ENCODE measurements at regions not wholly inside any gene's neighbourhood (a gene's known extent, or its start where the extent isn't known, plus 50 kb on each side); places are given as distances from the start of the nearest gene placed in this dataset.

- Histone ChIP-seq H4K20me1 (ENCODE audit: insufficient read depth, low read length) (no peaks in the 10 kb centered on the region), H3K79me2 (ENCODE audit: low read length) (no peaks in the 10 kb centered on the region), H3K4me3 (ENCODE audit: low read length) (no peak overlapping the region), H3K4me1 (ENCODE audit: low read length) (no peaks in the 10 kb centered on the region), H3K27ac (ENCODE audit: low read length) (no peak overlapping the region), H3K36me3 (replicated peaks; ENCODE audit: insufficient read depth, low read length) (no peaks in the 10 kb centered on the region), H2AFZ (ENCODE audit: low read length) (no peak overlapping the region), H3K4me2 (ENCODE audit: low read depth, low read length) (no peak overlapping the region), H3K9me2 (replicated peaks; ENCODE audit: insufficient read depth, low read length) (no peaks in the 10 kb centered on the region), H3K9ac (ENCODE audit: low read length) (no peak overlapping the region), H3K9me3 (replicated peaks; ENCODE audit: insufficient read depth, low read length) (no peaks in the 10 kb centered on the region), H3F3A (ENCODE audit: insufficient read depth, low read length) (no peaks in the 10 kb centered on the region), H3K27me3 (replicated peaks; ENCODE audit: insufficient read depth, low read length) (no peaks in the 10 kb centered on the region)
- TF ChIP-seq EZH2 (optimal IDR thresholded peaks at IDR 0.05; ENCODE audit: low read depth, low read length) = no peak
- TF ChIP-seq, protein P1, sequence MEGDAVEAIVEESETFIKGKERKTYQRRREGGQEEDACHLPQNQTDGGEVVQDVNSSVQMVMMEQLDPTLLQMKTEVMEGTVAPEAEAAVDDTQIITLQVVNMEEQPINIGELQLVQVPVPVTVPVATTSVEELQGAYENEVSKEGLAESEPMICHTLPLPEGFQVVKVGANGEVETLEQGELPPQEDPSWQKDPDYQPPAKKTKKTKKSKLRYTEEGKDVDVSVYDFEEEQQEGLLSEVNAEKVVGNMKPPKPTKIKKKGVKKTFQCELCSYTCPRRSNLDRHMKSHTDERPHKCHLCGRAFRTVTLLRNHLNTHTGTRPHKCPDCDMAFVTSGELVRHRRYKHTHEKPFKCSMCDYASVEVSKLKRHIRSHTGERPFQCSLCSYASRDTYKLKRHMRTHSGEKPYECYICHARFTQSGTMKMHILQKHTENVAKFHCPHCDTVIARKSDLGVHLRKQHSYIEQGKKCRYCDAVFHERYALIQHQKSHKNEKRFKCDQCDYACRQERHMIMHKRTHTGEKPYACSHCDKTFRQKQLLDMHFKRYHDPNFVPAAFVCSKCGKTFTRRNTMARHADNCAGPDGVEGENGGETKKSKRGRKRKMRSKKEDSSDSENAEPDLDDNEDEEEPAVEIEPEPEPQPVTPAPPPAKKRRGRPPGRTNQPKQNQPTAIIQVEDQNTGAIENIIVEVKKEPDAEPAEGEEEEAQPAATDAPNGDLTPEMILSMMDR (IDR thresholded peaks at IDR 0.05; ENCODE audit: low read length) = no peak
- TF ChIP-seq EZH2phosphoT487 (IDR thresholded peaks at IDR 0.05; ENCODE audit: low read length) = no peak
- no peak for DNase-seq
Observed at GRCh38 chr2:19749507-19749836, 152.3 kb downstream of the TTC32 start.

GRCh38 chr2:19748711-19749506, 152.9 kb downstream of the TTC32 start:
- Histone ChIP-seq H3K4me1 (ENCODE audit: low read length) (no peaks in the 10 kb centered on the region), H3K9me2 (replicated peaks; ENCODE audit: insufficient read depth, low read length) (no peaks in the 10 kb centered on the region), H3K79me2 (ENCODE audit: low read length) (no peaks in the 10 kb centered on the region), H3K27me3 (replicated peaks; ENCODE audit: insufficient read depth, low read length) (no peaks in the 10 kb centered on the region), H3K27ac (ENCODE audit: low read length) (no peak overlapping the region), H3K9ac (ENCODE audit: low read length) (no peak overlapping the region), H3F3A (ENCODE audit: insufficient read depth, low read length) (no peaks in the 10 kb centered on the region), H3K36me3 (replicated peaks; ENCODE audit: insufficient read depth, low read length) (no peaks in the 10 kb centered on the region), H3K4me3 (ENCODE audit: low read length) (no peak overlapping the region), H2AFZ (ENCODE audit: low read length) (no peak overlapping the region), H4K20me1 (ENCODE audit: insufficient read depth, low read length) (no peaks in the 10 kb centered on the region), H3K9me3 (replicated peaks; ENCODE audit: insufficient read depth, low read length) (no peaks in the 10 kb centered on the region), H3K4me2 (ENCODE audit: low read depth, low read length) (no peak overlapping the region)
- TF ChIP-seq, protein P1 (IDR thresholded peaks at IDR 0.05; ENCODE audit: low read length) = no peak
- TF ChIP-seq EZH2 (optimal IDR thresholded peaks at IDR 0.05; ENCODE audit: low read depth, low read length) (no peak), EZH2phosphoT487 (IDR thresholded peaks at IDR 0.05; ENCODE audit: low read length) (no peak)
- no peak for DNase-seq

DNA sequence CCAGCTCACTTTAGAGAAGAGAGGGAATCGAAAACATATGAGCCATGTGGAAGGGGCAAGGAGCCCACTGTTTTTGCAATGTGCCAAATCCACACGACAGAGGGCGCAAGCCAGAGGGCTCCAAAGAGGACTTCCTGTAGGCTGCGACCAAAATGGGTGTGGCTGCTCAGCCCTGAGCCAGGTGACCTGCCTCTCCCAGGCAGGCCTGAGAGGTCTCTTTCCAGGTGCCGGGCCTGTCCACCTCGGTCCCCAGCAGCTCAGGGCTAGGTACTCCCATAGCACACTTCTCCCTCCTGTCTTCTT, 153.8 kb downstream of the TTC32 start:
- Histone ChIP-seq H3K4me1 (ENCODE audit: low read length) (no peaks in the 10 kb centered on the region), H3K4me2 (ENCODE audit: low read depth, low read length) (no peak overlapping the region), H3K9ac (ENCODE audit: low read length) (no peak overlapping the region), H3K9me2 (replicated peaks; ENCODE audit: insufficient read depth, low read length) (no peaks in the 10 kb centered on the region), H3K79me2 (ENCODE audit: low read length) (no peaks in the 10 kb centered on the region), H3K27me3 (replicated peaks; ENCODE audit: insufficient read depth, low read length) (no peaks in the 10 kb centered on the region), H4K20me1 (ENCODE audit: insufficient read depth, low read length) (no peaks in the 10 kb centered on the region), H3K27ac (ENCODE audit: low read length) (no peak overlapping the region), H3K9me3 (replicated peaks; ENCODE audit: insufficient read depth, low read length) (no peaks in the 10 kb centered on the region), H3K36me3 (replicated peaks; ENCODE audit: insufficient read depth, low read length) (no peaks in the 10 kb centered on the region), H3K4me3 (ENCODE audit: low read length) (no peak overlapping the region), H2AFZ (ENCODE audit: low read length) (no peak overlapping the region), H3F3A (ENCODE audit: insufficient read depth, low read length) (no peaks in the 10 kb centered on the region)
- TF ChIP-seq, protein P1 (IDR thresholded peaks at IDR 0.05; ENCODE audit: low read length) = no peak
- TF ChIP-seq EZH2phosphoT487 (IDR thresholded peaks at IDR 0.05; ENCODE audit: low read length) (no peak), EZH2 (optimal IDR thresholded peaks at IDR 0.05; ENCODE audit: low read depth, low read length) (no peak)
- no peak for DNase-seq

All from MM.1S (cell line).